HEK293T (cell line): ENCODE measurements at regions not wholly inside any gene's neighbourhood (a gene's known extent, or its start where the extent isn't known, plus 50 kb on each side); places are given as distances from the start of the nearest gene placed in this dataset.

ENCODE experiments used
- CTCF ChIA-PET: fragments of 350-600 bp; formaldehyde crosslinking; extraction: SDS; loops from one replicate; lab custom pipeline; 2021; ENCODE audit warnings: antibody characterized with exemption, inconsistent platforms; lab: Yijun Ruan, JAX
- POLR2A ChIA-PET: fragments of 350-600 bp; formaldehyde crosslinking; extraction: SDS; loops from one replicate; lab custom pipeline; 2020; ENCODE audit warnings: antibody characterized with exemption, inconsistent platforms; lab: Yijun Ruan, JAX
- DNase-seq: peaks from one replicate; pipeline ENCODE4 v3.0.0; 2012; ENCODE audit warnings: mixed read lengths; ENCODE audit errors: extremely low spot score
- ARNT ChIP-seq: fragments of 450-650 bp; IDR thresholded peaks from 2 replicates; pipeline ENCODE4 v1.6.1; 2017; ENCODE audit warnings: mild to moderate bottlenecking
- BHLHE40 ChIP-seq: fragments of 450-650 bp; IDR thresholded peaks from 2 replicates; pipeline ENCODE4 v1.6.1; 2016; ENCODE audit warnings: mild to moderate bottlenecking, moderate library complexity, borderline replicate concordance
- CTBP1 ChIP-seq: fragments of 450-650 bp; IDR thresholded peaks from 2 replicates; pipeline ENCODE4 v1.6.1; 2016; ENCODE audit warnings: borderline replicate concordance
- ELF4 ChIP-seq: fragments of 450-650 bp; IDR thresholded peaks from 2 replicates; pipeline ENCODE4 v1.6.1; 2017; ENCODE audit warnings: antibody characterized with exemption
- FOXA1 ChIP-seq: fragments of 450-650 bp; IDR thresholded peaks from 2 replicates; pipeline ENCODE4 v1.6.1; 2016; ENCODE audit warnings: mild to moderate bottlenecking
- FOXK2 ChIP-seq: fragments of 450-650 bp; IDR thresholded peaks from 2 replicates; pipeline ENCODE4 v1.6.1; 2016; ENCODE audit warnings: mild to moderate bottlenecking
- FOXM1 ChIP-seq: fragments of 450-650 bp; IDR thresholded peaks from 2 replicates; pipeline ENCODE4 v1.6.1; 2017; ENCODE audit warnings: mild to moderate bottlenecking, borderline replicate concordance
- HDGF ChIP-seq: fragments of 450-650 bp; IDR thresholded peaks from 2 replicates; pipeline ENCODE4 v1.6.1; 2017; ENCODE audit warnings: antibody characterized with exemption, borderline replicate concordance
- L3MBTL2 ChIP-seq: fragments of 450-650 bp; conservative IDR thresholded peaks from 2 replicates; pipeline ENCODE4 v1.6.1; 2016; ENCODE audit warnings: mild to moderate bottlenecking
- LEF1 ChIP-seq: fragments of 450-650 bp; IDR thresholded peaks from 2 replicates; pipeline ENCODE4 v1.6.1; 2017; ENCODE audit warnings: mild to moderate bottlenecking, borderline replicate concordance
- NFRKB ChIP-seq: fragments of 450-650 bp; IDR thresholded peaks from 2 replicates; pipeline ENCODE4 v1.6.1; 2016; ENCODE audit warnings: mild to moderate bottlenecking, moderate library complexity
- SP1 ChIP-seq: fragments of 450-650 bp; IDR thresholded peaks from 2 replicates; pipeline ENCODE4 v1.6.1; 2017
- SUZ12 ChIP-seq: fragments of 450-650 bp; IDR thresholded peaks from 2 replicates; pipeline ENCODE4 v1.6.1; 2016; ENCODE audit warnings: mild to moderate bottlenecking
- TARDBP ChIP-seq: fragments of 450-650 bp; IDR thresholded peaks from 2 replicates; pipeline ENCODE4 v1.6.1; 2016
- ZNF384 ChIP-seq: fragments of 450-650 bp; IDR thresholded peaks from 2 replicates; pipeline ENCODE4 v1.6.1; 2016
- TF ChIP-seq, protein P1 (sequence below): fragments of 450-650 bp; IDR thresholded peaks from 2 replicates; pipeline ENCODE4 v1.6.1; 2016

DNA sequence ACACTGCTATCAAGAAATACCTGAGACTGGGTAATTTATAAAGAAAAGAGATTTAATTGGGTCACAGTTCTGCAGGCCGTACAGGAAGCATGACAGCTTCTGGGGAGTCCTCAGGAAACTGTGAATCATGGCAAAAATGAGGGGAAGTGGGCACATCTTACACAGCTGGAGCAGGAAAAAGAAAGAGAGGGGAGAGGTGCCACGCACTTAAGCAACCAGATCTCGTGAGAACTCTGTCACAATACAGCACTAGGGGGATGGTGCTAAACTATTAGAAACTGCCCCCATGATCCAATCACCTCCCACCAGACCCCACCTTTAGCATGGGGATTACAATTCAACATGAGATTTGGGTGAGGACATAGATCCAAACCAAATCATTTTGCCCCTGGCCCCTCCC, 105.5 kb upstream of the CPLX2 start:
- DNase-seq: no peak
- POLR2A ChIA-PET: no interaction called here
- TF ChIP-seq L3MBTL2: no peak
- CTCF ChIA-PET: no interaction called here

DNA sequence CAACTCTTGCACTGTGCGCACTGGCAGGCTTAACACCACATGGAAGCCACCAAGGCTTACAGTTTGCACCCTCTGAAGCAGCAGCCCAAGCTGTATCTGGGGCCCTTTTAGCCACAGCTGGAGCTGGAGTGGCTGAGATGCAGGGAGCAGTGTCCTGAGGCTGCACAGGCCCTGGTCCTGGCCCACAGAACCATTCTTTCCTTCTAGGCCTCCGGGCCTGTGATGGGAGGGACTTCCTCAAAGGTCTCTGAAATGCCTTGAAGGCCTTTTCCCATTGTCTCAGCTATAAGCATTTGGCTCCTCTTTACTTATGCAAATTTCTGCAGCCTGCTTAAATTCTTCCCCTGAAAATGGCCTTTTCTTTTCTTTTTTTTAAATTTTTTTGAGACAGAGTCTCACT, 104.4 kb upstream of the CPLX2 start:
- ChIA-PET POLR2A (no interaction called here), CTCF (no interaction called here)
- DNase-seq: no peak
- TF ChIP-seq TARDBP: no peak
- no peak for TF ChIP-seq LEF1
- no peak for TF ChIP-seq FOXA1
- TF ChIP-seq FOXM1: no peak
- TF ChIP-seq SP1: no peak
- no peak for TF ChIP-seq CTBP1
- no peak for TF ChIP-seq BHLHE40
- no peak for TF ChIP-seq FOXK2
- TF ChIP-seq ARNT: no peak
- no peak for TF ChIP-seq ELF4
- no peak for TF ChIP-seq L3MBTL2

DNA sequence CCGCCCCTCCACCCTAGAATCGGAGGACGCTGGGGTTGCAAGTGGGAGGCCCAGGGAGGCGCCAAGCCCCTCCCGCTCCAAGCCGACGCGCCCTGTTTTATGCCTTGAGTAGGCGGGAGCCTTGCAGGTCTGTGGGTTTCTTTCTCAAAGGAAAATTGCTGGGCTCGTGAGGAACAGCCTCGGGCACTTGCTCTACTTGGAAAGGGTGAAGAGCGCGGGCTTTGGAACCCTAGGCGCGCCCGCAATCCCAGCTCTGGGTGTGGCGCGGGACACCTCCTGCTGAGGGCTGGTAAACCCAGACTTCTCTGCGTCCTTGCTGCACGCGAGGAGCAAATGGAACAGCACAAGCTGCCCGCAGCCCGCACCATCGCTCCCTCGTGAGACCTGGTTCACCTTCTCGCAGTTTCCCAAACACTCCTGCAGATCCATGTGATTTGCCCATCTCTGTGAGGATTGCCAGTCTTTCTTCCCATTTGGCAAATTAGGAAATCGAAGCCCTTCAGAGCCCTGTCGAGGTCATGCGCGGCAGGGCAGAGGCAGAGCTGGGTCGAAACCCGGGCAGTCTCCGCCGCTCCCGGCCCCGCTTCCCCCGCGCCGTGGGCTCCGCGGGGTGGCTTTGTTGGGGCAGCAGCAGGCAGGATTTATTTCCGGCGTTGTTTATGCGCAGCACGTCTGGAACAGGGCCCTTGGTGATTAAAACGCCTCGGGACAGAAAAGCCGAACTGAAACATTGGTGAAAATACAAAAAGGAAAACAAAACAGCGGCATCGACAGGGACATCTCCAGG, 98.4 kb upstream of the CPLX2 start:
- POLR2A ChIA-PET: no interaction called here
- CTCF ChIA-PET: interaction anchor here (1.9 kb wide), 1 partner anchor 43 kb away, joined by 4 read pairs; no protein-coding TSS in a partner anchor
- TF ChIP-seq CTBP1 (no peak), FOXK2 (no peak), LEF1 (no peak)
- no peak for DNase-seq

DNA sequence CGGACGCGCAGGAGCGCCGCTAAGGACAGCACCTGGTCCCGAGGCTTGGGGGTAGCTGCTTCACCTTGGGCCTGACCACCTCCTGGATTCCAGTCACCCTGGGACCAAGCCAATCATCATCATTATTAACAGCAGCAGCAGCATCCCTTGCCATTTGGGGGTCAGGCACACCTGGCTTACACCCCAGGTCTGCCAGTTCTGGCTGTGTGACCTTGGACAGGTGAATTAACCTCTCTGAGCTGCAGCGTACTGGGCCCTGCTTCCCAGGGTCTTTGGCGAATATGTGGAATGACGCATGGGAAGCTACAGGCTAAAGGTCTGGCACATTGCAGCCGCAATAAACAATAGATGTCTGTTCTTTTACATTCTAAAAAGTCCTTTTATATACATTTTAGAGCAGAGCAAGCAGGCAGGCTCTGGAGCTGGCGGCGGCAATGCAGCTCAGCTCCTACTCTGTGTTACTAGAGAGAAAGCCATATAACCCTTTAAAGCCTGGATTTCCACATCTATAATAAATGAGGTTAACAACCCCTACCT, 97.8 kb upstream of the CPLX2 start:
- TF ChIP-seq NFRKB: no peak
- TF ChIP-seq, protein P1, sequence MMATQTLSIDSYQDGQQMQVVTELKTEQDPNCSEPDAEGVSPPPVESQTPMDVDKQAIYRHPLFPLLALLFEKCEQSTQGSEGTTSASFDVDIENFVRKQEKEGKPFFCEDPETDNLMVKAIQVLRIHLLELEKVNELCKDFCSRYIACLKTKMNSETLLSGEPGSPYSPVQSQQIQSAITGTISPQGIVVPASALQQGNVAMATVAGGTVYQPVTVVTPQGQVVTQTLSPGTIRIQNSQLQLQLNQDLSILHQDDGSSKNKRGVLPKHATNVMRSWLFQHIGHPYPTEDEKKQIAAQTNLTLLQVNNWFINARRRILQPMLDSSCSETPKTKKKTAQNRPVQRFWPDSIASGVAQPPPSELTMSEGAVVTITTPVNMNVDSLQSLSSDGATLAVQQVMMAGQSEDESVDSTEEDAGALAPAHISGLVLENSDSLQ: no peak
- TF ChIP-seq L3MBTL2: no peak
- TF ChIP-seq ZNF384: no peak
- no peak for TF ChIP-seq CTBP1
- no peak for TF ChIP-seq FOXK2
- no peak for TF ChIP-seq TARDBP
- TF ChIP-seq FOXM1: no peak
- TF ChIP-seq ELF4: no peak
- TF ChIP-seq SP1: no peak
- no peak for TF ChIP-seq HDGF
- TF ChIP-seq ARNT: no peak
- TF ChIP-seq SUZ12: no peak
- no peak for TF ChIP-seq BHLHE40
- TF ChIP-seq LEF1: no peak
- no peak for TF ChIP-seq FOXA1
- DNase-seq: no peak
- CTCF ChIA-PET: interaction anchor here (0.6 kb wide), 1 partner anchor 87 kb away, joined by 3 read pairs; no protein-coding TSS in a partner anchor
- POLR2A ChIA-PET: no interaction called here

GRCh38 chr5:175775416-175775815, 96.0 kb upstream of the CPLX2 start:
- no peak for DNase-seq
- TF ChIP-seq NFRKB (no peak), HDGF (no peak), CTBP1 (no peak), SP1 (no peak), BHLHE40 (no peak), L3MBTL2 (no peak), SUZ12 (no peak), ARNT (no peak)
- CTCF ChIA-PET: interaction anchor here (0.7 kb wide), 1 partner anchor 63 kb away, joined by 4 read pairs; no protein-coding TSS in a partner anchor
- POLR2A ChIA-PET: no interaction called here

DNA sequence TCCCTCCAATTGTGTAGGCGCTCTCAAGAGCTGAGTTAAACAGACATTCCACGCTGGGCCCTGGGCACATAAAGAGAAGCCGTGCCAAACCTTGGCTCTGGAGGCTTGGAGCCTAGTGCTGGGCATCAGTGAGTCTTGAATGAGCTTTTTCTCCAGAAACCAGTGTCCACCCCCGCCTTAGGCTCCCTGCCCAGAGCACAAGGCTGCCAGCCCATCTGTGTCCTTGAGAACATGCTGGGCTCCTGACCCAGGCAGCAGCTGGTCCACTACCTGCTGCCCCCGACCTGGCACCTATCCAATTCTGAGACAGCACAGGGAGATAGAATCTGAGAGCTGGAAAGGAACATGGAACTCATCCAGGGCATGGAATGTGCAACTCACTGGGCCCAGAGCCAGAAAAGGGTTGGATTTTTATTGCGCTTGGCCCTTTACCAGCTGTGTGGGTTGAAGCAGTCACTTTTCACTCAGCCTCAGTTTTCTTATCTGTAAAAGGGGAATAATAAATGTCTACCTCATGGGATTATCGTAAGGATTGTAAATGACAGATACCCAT, 92.4 kb upstream of the CPLX2 start:
- TF ChIP-seq BHLHE40 (no peak), CTBP1 (no peak), TARDBP (no peak), ELF4 (no peak), FOXM1 (no peak), L3MBTL2 (no peak), ARNT (no peak), SP1 (no peak)
- TF ChIP-seq, protein P1: no peak
- no peak for DNase-seq
- CTCF ChIA-PET: no interaction called here
- POLR2A ChIA-PET: no interaction called here

DNA sequence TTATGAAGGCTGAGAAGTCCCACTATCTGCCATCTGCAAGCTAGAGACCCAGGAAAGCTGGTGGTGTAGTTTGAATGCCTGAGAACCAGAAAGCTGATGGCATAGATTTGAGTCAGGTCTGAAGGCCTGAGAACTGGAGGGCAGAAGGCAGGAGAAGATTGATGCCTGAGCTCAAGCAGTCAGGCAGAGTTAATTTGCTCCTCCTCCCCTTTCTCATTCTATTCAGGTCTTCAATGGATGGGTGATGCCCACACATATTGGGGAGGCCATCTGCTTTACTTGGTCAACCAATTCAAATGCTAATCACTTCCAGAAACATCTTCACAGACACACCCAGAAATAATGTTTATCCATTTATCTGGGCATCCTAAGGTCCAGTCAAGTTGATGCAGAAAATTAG, 87.6 kb upstream of the CPLX2 start:
- POLR2A ChIA-PET: no interaction called here
- TF ChIP-seq FOXA1 (no peak), ELF4 (no peak), ARNT (no peak), SUZ12 (no peak), NFRKB (no peak), LEF1 (no peak), SP1 (no peak), HDGF (no peak), ZNF384 (no peak)
- CTCF ChIA-PET: no interaction called here
- no peak for DNase-seq
